Osteoblast (primary cell): ENCODE measurements at regions not wholly inside any gene's neighbourhood (a gene's known extent, or its start where the extent isn't known, plus 50 kb on each side); places are given as distances from the start of the nearest gene placed in this dataset.

ENCODE experiments used
- DNase-seq: peaks from one replicate; pipeline ENCODE4 v3.0.0; 2011; ENCODE audit warnings: low spot score, mixed read lengths; ENCODE audit not compliant: insufficient read length; ENCODE audit errors: missing footprints
- H2AFZ ChIP-seq: 2 replicates; pipeline ENCODE4 v1.6.0; 2011; ENCODE audit warnings: mild to moderate bottlenecking, low read length
- H3K27ac ChIP-seq: 2 replicates; pipeline ENCODE4 v1.5.1; 2011; ENCODE audit warnings: mild to moderate bottlenecking, low read depth, low read length, moderate library complexity
- H3K27me3 ChIP-seq: 2 replicates; pipeline ENCODE4 v1.6.0; 2012; ENCODE audit warnings: mild to moderate bottlenecking, control low read depth, inconsistent platforms, low read length, moderate library complexity; ENCODE audit not compliant: insufficient read depth
- H3K36me3 ChIP-seq: 2 replicates; pipeline ENCODE4 v1.5.1; 2011; ENCODE audit warnings: mild to moderate bottlenecking, low read length, control low read depth, moderate library complexity; ENCODE audit not compliant: insufficient read depth
- H3K4me1 ChIP-seq: 2 replicates; pipeline ENCODE4 v1.5.1; 2011; ENCODE audit warnings: mild to moderate bottlenecking, low read length, control low read depth, moderate library complexity; ENCODE audit not compliant: insufficient read depth
- H3K4me2 ChIP-seq: 2 replicates; pipeline ENCODE4 v1.6.0; 2011; ENCODE audit warnings: mild to moderate bottlenecking, low read length; ENCODE audit not compliant: insufficient read depth
- H3K4me3 ChIP-seq: fragments of 200-600 bp; sonication (generic); 3 replicates; pipeline ENCODE4 v1.5.1; 2012; ENCODE audit warnings: mild to moderate bottlenecking, low read length, inconsistent platforms; ENCODE audit not compliant: insufficient read depth
- H3K79me2 ChIP-seq: 2 replicates; pipeline ENCODE4 v1.6.0; 2012; ENCODE audit warnings: mild to moderate bottlenecking, low read length, control low read depth, inconsistent platforms; ENCODE audit not compliant: insufficient read depth
- H3K9me3 ChIP-seq: 2 replicates; pipeline ENCODE4 v1.5.1; 2011; ENCODE audit warnings: low read depth, low read length, control low read depth
- H4K20me1 ChIP-seq: 2 replicates; pipeline ENCODE4 v1.6.0; 2012; ENCODE audit warnings: mild to moderate bottlenecking, low read length, control low read depth; ENCODE audit not compliant: insufficient read depth
- CTCF ChIP-seq: IDR thresholded peaks from 2 replicates; pipeline ENCODE4 v1.5.1; 2011; ENCODE audit warnings: mild to moderate bottlenecking, low read depth, low read length, moderate library complexity; ENCODE audit errors: extremely low read depth

GRCh38 chr2:36262581-36262980 is 93.0 kb upstream of the CRIM1 start:
- Histone ChIP-seq H3K9me3 (no peaks in the 10 kb centered on the region), H3K4me2 (no peak overlapping the region), H3K4me1 (no peaks in the 10 kb centered on the region), H3K36me3 (no peaks in the 10 kb centered on the region), H3K27me3 (peaks cover 2% of the 10 kb centered on the region), H3K27ac (no peak overlapping the region), H3K79me2 (no peaks in the 10 kb centered on the region), H3K4me3 (no peak overlapping the region), H2AFZ (no peak overlapping the region), H4K20me1 (no peaks in the 10 kb centered on the region)
- no peak for DNase-seq
- TF ChIP-seq CTCF: no peak

DNA sequence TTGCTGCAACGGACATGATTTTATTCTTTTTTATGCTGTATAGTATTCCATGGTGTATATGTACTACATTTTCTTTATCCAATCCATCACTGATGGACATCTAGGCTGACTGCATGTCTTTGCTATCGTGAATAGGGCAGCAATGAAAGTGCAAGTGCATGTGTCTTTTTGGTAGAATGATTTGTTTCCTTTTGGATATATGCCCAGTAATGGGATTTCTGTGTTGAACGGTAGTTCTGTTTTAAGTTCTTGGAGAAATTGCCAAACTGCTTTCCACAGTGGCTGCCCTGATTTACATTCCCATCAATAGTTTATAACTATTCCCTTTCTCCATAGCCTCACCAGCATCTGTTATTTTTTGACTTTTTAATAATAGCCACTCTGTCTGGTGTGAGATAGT is 99.7 kb upstream of the CRIM1 start:
- Histone ChIP-seq H3K4me2 (no peak overlapping the region), H3K36me3 (no peaks in the 10 kb centered on the region), H2AFZ (no peak overlapping the region), H3K4me3 (no peak overlapping the region), H3K9me3 (no peaks in the 10 kb centered on the region), H3K4me1 (no peaks in the 10 kb centered on the region), H3K27me3 (no peaks in the 10 kb centered on the region), H3K79me2 (no peaks in the 10 kb centered on the region), H3K27ac (no peak overlapping the region), H4K20me1 (no peaks in the 10 kb centered on the region)
- DNase-seq: no peak
- no peak for TF ChIP-seq CTCF

DNA sequence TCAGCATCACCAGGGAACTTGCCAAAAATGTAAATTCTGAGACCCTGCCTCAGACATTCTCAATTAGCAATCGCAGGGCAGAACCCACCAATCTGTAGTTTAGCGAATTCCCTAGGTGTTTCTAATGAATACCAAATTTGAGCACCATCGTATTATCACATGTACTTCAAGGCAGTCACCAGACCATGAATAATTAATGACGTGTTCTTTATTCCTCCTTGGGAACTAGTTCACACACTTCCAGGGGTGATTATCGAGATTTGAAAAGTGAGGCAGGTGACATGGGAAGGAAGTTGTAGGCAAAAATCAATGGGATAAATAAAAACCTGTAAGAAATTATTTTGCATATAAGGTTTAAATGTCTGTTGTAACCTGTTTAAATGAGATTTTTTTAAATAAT is 102.5 kb upstream of the CRIM1 start:
- no peaks in the 10 kb centered on the region for H3K4me1 ChIP-seq
- H3K27me3 ChIP-seq: no peaks in the 10 kb centered on the region
- no peak overlapping the region for H2AFZ ChIP-seq
- no peak overlapping the region for H3K27ac ChIP-seq
- TF ChIP-seq CTCF: no peak
- no peak overlapping the region for H3K4me3 ChIP-seq
- H3K79me2 ChIP-seq: no peaks in the 10 kb centered on the region
- no peaks in the 10 kb centered on the region for H4K20me1 ChIP-seq
- H3K4me2 ChIP-seq: no peak overlapping the region
- H3K9me3 ChIP-seq: no peaks in the 10 kb centered on the region
- DNase-seq: no peak
- no peaks in the 10 kb centered on the region for H3K36me3 ChIP-seq

DNA sequence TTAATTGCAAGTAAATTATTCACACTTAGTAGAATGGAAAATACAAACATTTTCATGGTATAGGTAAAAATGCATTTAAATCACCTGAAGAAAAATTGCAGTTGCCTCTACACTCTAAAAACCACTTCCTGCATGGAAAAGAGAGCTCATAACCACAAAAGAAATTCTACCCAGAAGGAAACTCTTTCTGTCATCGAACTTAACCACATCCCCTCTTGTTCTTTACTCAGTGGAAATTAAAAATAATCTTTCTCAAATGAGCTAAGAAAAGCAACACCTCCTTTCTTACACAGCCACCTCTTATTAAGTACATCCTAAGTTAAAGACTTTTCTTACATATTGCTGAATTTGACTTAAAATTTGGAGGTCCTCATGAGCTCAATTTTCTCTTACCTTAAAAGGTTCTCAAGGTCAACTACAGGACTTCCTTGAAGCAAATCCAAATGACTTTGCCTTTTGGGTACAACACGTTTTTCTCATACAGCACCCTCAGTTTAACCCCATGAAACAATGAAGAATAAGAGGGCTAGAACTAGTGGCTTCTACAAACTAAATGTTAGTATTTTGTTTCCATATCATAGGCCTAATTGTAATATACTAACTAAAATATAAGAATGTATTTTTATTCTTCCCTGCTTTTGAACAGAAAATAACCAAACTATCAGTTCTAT is 109.1 kb upstream of the CRIM1 start:
- Histone ChIP-seq H3K4me3 (no peak overlapping the region), H4K20me1 (no peaks in the 10 kb centered on the region), H3K27ac (no peak overlapping the region), H3K79me2 (no peaks in the 10 kb centered on the region), H3K27me3 (no peaks in the 10 kb centered on the region), H3K36me3 (no peaks in the 10 kb centered on the region), H3K4me2 (no peak overlapping the region), H3K9me3 (no peaks in the 10 kb centered on the region), H3K4me1 (no peaks in the 10 kb centered on the region), H2AFZ (no peak overlapping the region)
- no peak for TF ChIP-seq CTCF
- no peak for DNase-seq
